ENCODE measurements at regions not wholly inside any gene's neighbourhood (a gene's known extent, or its start where the extent isn't known, plus 50 kb on each side); places are given as distances from the start of the nearest gene placed in this dataset.

DNA sequence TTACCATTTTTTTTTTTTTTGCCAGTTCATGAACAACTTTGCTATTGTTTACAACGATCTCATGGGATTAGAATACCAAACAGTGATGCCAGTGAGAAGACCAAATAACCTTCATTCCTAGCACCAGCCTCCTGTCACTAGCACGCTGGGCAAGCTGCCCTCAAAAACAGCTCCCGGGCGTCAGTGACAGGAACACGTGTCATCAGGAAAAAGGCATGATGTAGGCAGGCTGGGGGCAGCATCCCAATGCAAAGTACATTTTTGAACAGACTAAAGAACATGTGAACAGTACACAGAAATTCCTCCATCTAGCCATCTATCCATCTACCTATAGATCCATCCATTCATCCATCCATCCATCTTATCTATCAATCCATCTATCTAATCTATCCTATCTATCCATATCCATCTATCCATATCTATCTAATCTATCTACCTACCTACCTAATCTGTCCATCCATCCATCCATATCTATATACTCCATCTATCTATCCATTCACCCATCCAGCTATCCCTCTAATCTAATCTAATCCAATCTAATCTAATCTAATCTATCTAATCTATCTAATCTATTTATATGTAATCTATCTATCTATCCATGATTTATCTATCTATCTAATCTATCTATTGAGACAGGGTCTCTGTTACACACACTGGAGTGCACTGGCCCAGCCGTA, 378.5 kb downstream of the SHANK2 start:
- BruUV-seq (replicated peaks), result TSS peak; percentile 29
- in situ Hi-C loops (cut with HindIII; ENCODE audit: extremely low pct_ligation_motif_present, low pct_unique_long_range_greater_than_20kb), result no loop called here
- 93% methylated on average over 6 of the region's 6 CpGs for WGBS (ENCODE audit: low lambda C conversion rate)

More for the DNA sequence above, 378.5 kb downstream of the SHANK2 start:
- no peak for DNase-seq (ENCODE audit: low spot score)
- no peak overlapping the region for H3K9ac ChIP-seq (ENCODE audit: insufficient read depth, low read depth, low read length)
- no peaks in the 10 kb centered on the region for H3K4me1 ChIP-seq (ENCODE audit: insufficient read depth, low read length)
- no peaks in the 10 kb centered on the region for H3K9me3 ChIP-seq (ENCODE audit: low read length)
- ChIA-PET CTCF (ENCODE audit: low intra/inter-chr PET ratio, low total read pairs) (no interaction called here), POLR2A (no interaction called here)
- no peaks in the 10 kb centered on the region for H3K79me2 ChIP-seq (ENCODE audit: insufficient read depth, low read length)
- intact Hi-C loops (cut with micrococcal nuclease; ENCODE audit: unreplicated experiment), result no loop called here
- peaks cover 32% of the 10 kb centered on the region for H4K20me1 ChIP-seq (ENCODE audit: insufficient read depth, low read length)
- TF ChIP-seq ZNF326 (CRISPR knock-in tag; IDR thresholded peaks at IDR 0.05; ENCODE audit: borderline replicate concordance), result no peak
- TF ChIP-seq, protein P1, sequence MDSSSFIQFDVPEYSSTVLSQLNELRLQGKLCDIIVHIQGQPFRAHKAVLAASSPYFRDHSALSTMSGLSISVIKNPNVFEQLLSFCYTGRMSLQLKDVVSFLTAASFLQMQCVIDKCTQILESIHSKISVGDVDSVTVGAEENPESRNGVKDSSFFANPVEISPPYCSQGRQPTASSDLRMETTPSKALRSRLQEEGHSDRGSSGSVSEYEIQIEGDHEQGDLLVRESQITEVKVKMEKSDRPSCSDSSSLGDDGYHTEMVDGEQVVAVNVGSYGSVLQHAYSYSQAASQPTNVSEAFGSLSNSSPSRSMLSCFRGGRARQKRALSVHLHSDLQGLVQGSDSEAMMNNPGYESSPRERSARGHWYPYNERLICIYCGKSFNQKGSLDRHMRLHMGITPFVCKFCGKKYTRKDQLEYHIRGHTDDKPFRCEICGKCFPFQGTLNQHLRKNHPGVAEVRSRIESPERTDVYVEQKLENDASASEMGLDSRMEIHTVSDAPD (CRISPR knock-in tag; IDR thresholded peaks at IDR 0.05), result no peak
- TF ChIP-seq, protein P2, sequence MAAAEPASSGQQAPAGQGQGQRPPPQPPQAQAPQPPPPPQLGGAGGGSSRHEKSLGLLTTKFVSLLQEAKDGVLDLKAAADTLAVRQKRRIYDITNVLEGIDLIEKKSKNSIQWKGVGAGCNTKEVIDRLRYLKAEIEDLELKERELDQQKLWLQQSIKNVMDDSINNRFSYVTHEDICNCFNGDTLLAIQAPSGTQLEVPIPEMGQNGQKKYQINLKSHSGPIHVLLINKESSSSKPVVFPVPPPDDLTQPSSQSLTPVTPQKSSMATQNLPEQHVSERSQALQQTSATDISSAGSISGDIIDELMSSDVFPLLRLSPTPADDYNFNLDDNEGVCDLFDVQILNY (CRISPR knock-in tag; conservative IDR thresholded peaks at IDR 0.05), result no peak
- TF ChIP-seq SUZ12 (IDR thresholded peaks at IDR 0.05; ENCODE audit: low read depth, low read length), result no peak
- no peak for TF ChIP-seq SPEN (CRISPR knock-in tag; IDR thresholded peaks at IDR 0.05; ENCODE audit: low read depth)
- no peak for TF ChIP-seq TBX2 (CRISPR knock-in tag; IDR thresholded peaks at IDR 0.05; ENCODE audit: borderline replicate concordance)
- TF ChIP-seq, protein P3, sequence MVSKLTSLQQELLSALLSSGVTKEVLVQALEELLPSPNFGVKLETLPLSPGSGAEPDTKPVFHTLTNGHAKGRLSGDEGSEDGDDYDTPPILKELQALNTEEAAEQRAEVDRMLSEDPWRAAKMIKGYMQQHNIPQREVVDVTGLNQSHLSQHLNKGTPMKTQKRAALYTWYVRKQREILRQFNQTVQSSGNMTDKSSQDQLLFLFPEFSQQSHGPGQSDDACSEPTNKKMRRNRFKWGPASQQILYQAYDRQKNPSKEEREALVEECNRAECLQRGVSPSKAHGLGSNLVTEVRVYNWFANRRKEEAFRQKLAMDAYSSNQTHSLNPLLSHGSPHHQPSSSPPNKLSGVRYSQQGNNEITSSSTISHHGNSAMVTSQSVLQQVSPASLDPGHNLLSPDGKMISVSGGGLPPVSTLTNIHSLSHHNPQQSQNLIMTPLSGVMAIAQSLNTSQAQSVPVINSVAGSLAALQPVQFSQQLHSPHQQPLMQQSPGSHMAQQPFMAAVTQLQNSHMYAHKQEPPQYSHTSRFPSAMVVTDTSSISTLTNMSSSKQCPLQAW (CRISPR knock-in tag; IDR thresholded peaks at IDR 0.05), result no peak
- TF ChIP-seq ZSCAN9 (CRISPR knock-in tag; IDR thresholded peaks at IDR 0.05; ENCODE audit: borderline replicate concordance), result no peak
- no peak overlapping the region for H3K4me2 ChIP-seq (ENCODE audit: low read depth, low read length)
- no peak for FAIRE-seq
- H3K4me3 ChIP-seq (replicated peaks in 1 of 3; ENCODE audit: insufficient read depth in 1 of 3, low read depth in 2 of 3, low read length in 3 of 3), result no peak overlapping the region
- H3K36me3 ChIP-seq (replicated peaks in 1 of 2; ENCODE audit: control insufficient read depth in 1 of 2, insufficient read depth in 2 of 2, low read length in 2 of 2), result peaks cover 5 to 18% of the 10 kb centered on the region in 2 experiments; a peak in 4 of 5 replicates
- H2AFZ ChIP-seq (ENCODE audit: low read length), result no peak overlapping the region
- no peak overlapping the region for H3K27ac ChIP-seq (ENCODE audit: extremely low read length, insufficient read depth, low read length)
- ATAC-seq, result no peak
- no peaks in the 10 kb centered on the region for H3K27me3 ChIP-seq (ENCODE audit: control insufficient read depth in 1 of 2, insufficient read depth in 2 of 2, low read length in 2 of 2)
